Glutamatergic neuron (in vitro differentiated cells): ENCODE measurements at regions not wholly inside any gene's neighbourhood (a gene's known extent, or its start where the extent isn't known, plus 50 kb on each side); places are given as distances from the start of the nearest gene placed in this dataset.
A peak's percentile ranks its signal among the peaks of the same experiment; 100 is the strongest.

ENCODE experiments used
- DNase-seq: peaks from one replicate; pipeline ENCODE4 v3.0.0; 2022
- H3K27ac Mint-ChIP-seq: one replicate; pipeline ENCODE4 v1.8.0; 2020; ENCODE audit warnings: mild to moderate bottlenecking, mixed read lengths, inconsistent platforms; ENCODE audit not compliant: unreplicated experiment
- H3K27me3 Mint-ChIP-seq: one replicate; pipeline ENCODE4 v1.8.0; 2020; ENCODE audit warnings: mild to moderate bottlenecking, moderate library complexity, mixed read lengths, inconsistent platforms; ENCODE audit not compliant: unreplicated experiment
- H3K36me3 Mint-ChIP-seq: one replicate; pipeline ENCODE4 v1.8.0; 2020; ENCODE audit warnings: mild to moderate bottlenecking, mixed read lengths, inconsistent platforms; ENCODE audit not compliant: unreplicated experiment
- H3K4me1 Mint-ChIP-seq: one replicate; pipeline ENCODE4 v1.8.0; 2020; ENCODE audit warnings: mild to moderate bottlenecking, low read depth, mixed read lengths, inconsistent platforms; ENCODE audit not compliant: unreplicated experiment
- H3K4me3 Mint-ChIP-seq: one replicate; pipeline ENCODE4 v1.8.0; 2020; ENCODE audit warnings: mild to moderate bottlenecking, mixed read lengths, inconsistent platforms; ENCODE audit not compliant: unreplicated experiment
- H3K9me3 Mint-ChIP-seq: one replicate; pipeline ENCODE4 v1.8.0; 2020; ENCODE audit warnings: mild to moderate bottlenecking, moderate library complexity, mixed read lengths, inconsistent platforms; ENCODE audit not compliant: unreplicated experiment
- CTCF ChIP-seq: fragments of 200-600 bp; sonication (generic); IDR thresholded peaks from one replicate; pipeline ENCODE4 v1.5.0; 2021; ENCODE audit not compliant: partially characterized antibody, unreplicated experiment

DNA sequence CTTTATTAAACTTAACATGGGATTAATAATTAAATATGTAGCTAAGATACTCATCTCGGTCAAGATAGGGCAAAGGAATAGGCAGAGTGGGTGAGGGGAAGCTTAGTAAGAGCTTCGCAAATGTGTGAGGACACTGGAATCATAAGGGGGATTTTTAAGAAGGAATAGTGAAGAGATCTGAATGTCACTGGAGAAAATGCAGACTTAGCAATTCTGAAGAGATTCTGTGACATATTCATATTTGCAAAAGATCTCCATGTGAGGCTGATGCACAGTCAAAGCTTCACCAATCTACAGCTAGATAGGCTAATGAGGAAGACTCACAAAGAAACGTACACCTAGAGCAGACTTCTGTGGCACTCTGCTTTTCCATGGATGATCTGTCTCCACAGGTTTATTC, 1202.8 kb upstream of the CDH6 start:
- Mint-ChIP-seq H3K36me3 (no peaks in the 10 kb centered on the region), H3K4me3 (no peak overlapping the region), H3K27me3 (no peaks in the 10 kb centered on the region), H3K9me3 (no peaks in the 10 kb centered on the region), H3K27ac (no peak overlapping the region), H3K4me1 (no peaks in the 10 kb centered on the region)
- DNase-seq: no peak
- no peak for TF ChIP-seq CTCF

- Mint-ChIP-seq H3K36me3 (no peaks in the 10 kb centered on the region), H3K4me3 (no peak overlapping the region), H3K27ac (peak overlapping the region; percentile 30), H3K27me3 (no peaks in the 10 kb centered on the region), H3K9me3 (no peaks in the 10 kb centered on the region), H3K4me1 (peaks cover 23% of the 10 kb centered on the region)
- TF ChIP-seq CTCF: no peak
- no peak for DNase-seq
Measured at GRCh38 chr5:29984156-29984540, 1209.3 kb upstream of the CDH6 start.

GRCh38 chr5:29983528-29984155, 1209.8 kb upstream of the CDH6 start:
- no peak for TF ChIP-seq CTCF
- no peaks in the 10 kb centered on the region for H3K27me3 Mint-ChIP-seq
- peaks cover 23% of the 10 kb centered on the region for H3K4me1 Mint-ChIP-seq
- H3K9me3 Mint-ChIP-seq: no peaks in the 10 kb centered on the region
- no peak for DNase-seq
- H3K36me3 Mint-ChIP-seq: no peaks in the 10 kb centered on the region
- H3K4me3 Mint-ChIP-seq: peak overlapping the region; percentile 41
- peak overlapping the region; percentile 30 for H3K27ac Mint-ChIP-seq

- no peak for DNase-seq
- Mint-ChIP-seq H3K36me3 (no peaks in the 10 kb centered on the region), H3K4me1 (peaks cover 23% of the 10 kb centered on the region), H3K27ac (peak overlapping the region; percentile 35), H3K4me3 (no peak overlapping the region), H3K27me3 (no peaks in the 10 kb centered on the region), H3K9me3 (no peaks in the 10 kb centered on the region)
- TF ChIP-seq CTCF: no peak
Measured at GRCh38 chr5:29982457-29982856, 1211.0 kb upstream of the CDH6 start.

- Mint-ChIP-seq H3K9me3 (no peaks in the 10 kb centered on the region), H3K4me3 (no peak overlapping the region), H3K36me3 (no peaks in the 10 kb centered on the region), H3K4me1 (peaks cover 3% of the 10 kb centered on the region), H3K27me3 (no peaks in the 10 kb centered on the region), H3K27ac (no peak overlapping the region)
- no peak for DNase-seq
- TF ChIP-seq CTCF: no peak
Measured at GRCh38 chr5:29972597-29972996, 1220.9 kb upstream of the CDH6 start.
